ENCODE measurements at regions not wholly inside any gene's neighbourhood (a gene's known extent, or its start where the extent isn't known, plus 50 kb on each side); places are given as distances from the start of the nearest gene placed in this dataset.

DNA sequence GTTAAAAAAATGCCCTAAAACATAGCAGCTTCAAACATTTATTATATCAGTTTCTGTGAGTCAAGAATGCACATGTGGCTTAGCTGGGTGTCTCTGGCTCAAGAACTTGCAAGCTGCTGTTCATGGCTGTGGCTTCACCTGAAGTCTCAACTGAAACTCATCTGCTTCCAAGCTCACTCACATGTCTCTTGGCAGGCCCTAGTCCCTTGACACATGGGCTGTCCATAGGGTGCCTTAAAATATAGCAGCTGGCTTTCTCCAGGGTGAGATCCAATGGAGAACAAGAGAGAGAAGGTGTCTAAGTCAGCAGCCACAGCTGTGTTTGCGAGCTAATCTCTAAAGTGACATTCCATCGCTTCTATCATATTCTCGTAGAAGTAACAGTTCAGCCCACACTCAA, 152.8 kb downstream of the DSEL start:
- Histone ChIP-seq H3K4me3 (replicated peaks; ENCODE audit: insufficient read depth, low read length) (no peak overlapping the region), H3K27me3 (ENCODE audit: insufficient read depth, poor library complexity, severe bottlenecking) (no peaks in the 10 kb centered on the region), H3K27ac (replicated peaks) (no peak overlapping the region)
- TF ChIP-seq GABPA (IDR thresholded peaks at IDR 0.05; ENCODE audit: low read depth) (no peak), SPI1 (IDR thresholded peaks at IDR 0.05; ENCODE audit: borderline replicate concordance, low read depth) (no peak), POLR2AphosphoS5 (IDR thresholded peaks at IDR 0.05; ENCODE audit: low read depth) (no peak)
- TF ChIP-seq, protein P1, sequence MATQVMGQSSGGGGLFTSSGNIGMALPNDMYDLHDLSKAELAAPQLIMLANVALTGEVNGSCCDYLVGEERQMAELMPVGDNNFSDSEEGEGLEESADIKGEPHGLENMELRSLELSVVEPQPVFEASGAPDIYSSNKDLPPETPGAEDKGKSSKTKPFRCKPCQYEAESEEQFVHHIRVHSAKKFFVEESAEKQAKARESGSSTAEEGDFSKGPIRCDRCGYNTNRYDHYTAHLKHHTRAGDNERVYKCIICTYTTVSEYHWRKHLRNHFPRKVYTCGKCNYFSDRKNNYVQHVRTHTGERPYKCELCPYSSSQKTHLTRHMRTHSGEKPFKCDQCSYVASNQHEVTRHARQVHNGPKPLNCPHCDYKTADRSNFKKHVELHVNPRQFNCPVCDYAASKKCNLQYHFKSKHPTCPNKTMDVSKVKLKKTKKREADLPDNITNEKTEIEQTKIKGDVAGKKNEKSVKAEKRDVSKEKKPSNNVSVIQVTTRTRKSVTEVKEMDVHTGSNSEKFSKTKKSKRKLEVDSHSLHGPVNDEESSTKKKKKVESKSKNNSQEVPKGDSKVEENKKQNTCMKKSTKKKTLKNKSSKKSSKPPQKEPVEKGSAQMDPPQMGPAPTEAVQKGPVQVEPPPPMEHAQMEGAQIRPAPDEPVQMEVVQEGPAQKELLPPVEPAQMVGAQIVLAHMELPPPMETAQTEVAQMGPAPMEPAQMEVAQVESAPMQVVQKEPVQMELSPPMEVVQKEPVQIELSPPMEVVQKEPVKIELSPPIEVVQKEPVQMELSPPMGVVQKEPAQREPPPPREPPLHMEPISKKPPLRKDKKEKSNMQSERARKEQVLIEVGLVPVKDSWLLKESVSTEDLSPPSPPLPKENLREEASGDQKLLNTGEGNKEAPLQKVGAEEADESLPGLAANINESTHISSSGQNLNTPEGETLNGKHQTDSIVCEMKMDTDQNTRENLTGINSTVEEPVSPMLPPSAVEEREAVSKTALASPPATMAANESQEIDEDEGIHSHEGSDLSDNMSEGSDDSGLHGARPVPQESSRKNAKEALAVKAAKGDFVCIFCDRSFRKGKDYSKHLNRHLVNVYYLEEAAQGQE (IDR thresholded peaks at IDR 0.05; ENCODE audit: insufficient replicate concordance, low read depth), result no peak
- TF ChIP-seq, protein P2, sequence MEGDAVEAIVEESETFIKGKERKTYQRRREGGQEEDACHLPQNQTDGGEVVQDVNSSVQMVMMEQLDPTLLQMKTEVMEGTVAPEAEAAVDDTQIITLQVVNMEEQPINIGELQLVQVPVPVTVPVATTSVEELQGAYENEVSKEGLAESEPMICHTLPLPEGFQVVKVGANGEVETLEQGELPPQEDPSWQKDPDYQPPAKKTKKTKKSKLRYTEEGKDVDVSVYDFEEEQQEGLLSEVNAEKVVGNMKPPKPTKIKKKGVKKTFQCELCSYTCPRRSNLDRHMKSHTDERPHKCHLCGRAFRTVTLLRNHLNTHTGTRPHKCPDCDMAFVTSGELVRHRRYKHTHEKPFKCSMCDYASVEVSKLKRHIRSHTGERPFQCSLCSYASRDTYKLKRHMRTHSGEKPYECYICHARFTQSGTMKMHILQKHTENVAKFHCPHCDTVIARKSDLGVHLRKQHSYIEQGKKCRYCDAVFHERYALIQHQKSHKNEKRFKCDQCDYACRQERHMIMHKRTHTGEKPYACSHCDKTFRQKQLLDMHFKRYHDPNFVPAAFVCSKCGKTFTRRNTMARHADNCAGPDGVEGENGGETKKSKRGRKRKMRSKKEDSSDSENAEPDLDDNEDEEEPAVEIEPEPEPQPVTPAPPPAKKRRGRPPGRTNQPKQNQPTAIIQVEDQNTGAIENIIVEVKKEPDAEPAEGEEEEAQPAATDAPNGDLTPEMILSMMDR (IDR thresholded peaks at IDR 0.05; ENCODE audit: insufficient read depth, low read length), result no peak
- no peak for DNase-seq (ENCODE audit: low read depth in 1 of 2, low spot score in 1 of 2)

DNA sequence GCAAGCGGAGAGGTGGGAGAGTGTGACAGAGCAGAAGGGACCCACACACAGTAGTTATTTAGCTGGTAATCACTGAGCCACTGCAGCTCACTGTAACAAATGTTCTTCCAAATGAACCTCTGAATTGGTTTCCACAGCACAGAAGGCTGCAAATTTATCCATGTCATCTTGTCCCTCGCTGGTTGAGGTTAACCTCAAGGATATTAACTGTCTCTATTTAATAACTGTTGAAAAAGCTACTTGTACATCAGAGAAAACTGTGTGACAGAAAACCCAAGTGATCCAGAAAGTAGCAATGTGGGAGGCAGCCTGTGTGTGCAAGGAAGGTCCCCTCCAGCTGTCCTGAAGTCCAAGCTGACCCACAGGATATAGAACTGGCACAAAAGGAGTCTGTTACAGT, 153.6 kb downstream of the DSEL start:
- H3K27me3 ChIP-seq (ENCODE audit: insufficient read depth, poor library complexity, severe bottlenecking), result no peaks in the 10 kb centered on the region
- DNase-seq (ENCODE audit: low read depth in 1 of 2, low spot score in 1 of 2), result no peak
- H3K4me3 ChIP-seq (replicated peaks; ENCODE audit: insufficient read depth, low read length), result no peak overlapping the region
- TF ChIP-seq GABPA (IDR thresholded peaks at IDR 0.05; ENCODE audit: low read depth) (no peak), SPI1 (IDR thresholded peaks at IDR 0.05; ENCODE audit: borderline replicate concordance, low read depth) (no peak), POLR2AphosphoS5 (IDR thresholded peaks at IDR 0.05; ENCODE audit: low read depth) (no peak)
- TF ChIP-seq, protein P1 (IDR thresholded peaks at IDR 0.05; ENCODE audit: insufficient replicate concordance, low read depth), result no peak
- TF ChIP-seq, protein P2 (IDR thresholded peaks at IDR 0.05; ENCODE audit: insufficient read depth, low read length), result no peak
- H3K27ac ChIP-seq (replicated peaks), result no peak overlapping the region

DNA sequence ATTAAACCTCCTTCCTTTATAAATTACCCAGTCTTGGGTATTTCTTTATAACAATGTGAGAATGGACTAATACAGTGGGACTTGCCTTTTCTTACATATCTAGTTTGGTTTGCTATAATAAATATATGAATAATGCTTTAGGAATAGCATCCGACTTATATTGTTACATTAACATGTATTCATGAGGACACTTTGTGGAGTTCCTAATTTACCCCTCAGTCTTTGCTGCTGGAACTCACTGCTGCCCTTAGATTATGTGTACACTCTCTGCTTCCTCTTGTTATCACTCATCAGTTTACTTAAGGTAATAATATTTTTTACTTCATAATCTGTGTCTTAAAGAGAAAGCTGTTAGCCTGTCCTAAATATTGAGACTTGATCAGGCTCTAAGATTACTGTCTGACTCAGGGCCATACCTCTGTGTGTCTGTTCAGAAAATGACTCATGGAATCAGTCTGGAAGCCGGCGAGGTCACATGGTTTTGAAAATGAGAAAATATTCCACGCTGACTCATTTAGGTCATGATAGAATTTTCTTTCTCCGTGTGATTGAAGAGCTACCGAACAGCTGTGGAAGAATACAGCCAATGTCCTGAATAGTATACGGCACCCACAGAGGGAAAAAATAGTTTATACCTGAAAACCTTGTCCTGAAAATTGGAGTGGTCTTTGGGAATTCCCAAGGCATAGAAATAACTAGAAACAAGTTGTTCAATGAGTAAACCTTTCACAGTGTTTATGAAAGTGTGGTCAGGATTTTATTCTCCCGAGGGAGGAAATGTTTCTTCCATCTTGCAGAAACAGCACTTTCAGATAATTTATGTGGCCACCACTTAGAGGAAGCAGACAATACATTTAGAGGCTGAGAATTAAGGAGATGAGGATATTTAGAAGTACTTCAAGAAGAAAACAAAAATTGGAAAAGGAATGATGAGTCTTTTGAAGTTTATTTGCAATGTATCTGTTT, 156.4 kb downstream of the DSEL start:
- no peaks in the 10 kb centered on the region for H3K27me3 ChIP-seq (ENCODE audit: insufficient read depth, poor library complexity, severe bottlenecking)
- TF ChIP-seq, protein P1 (IDR thresholded peaks at IDR 0.05; ENCODE audit: insufficient replicate concordance, low read depth), result no peak
- no peak for TF ChIP-seq GABPA (IDR thresholded peaks at IDR 0.05; ENCODE audit: low read depth)
- TF ChIP-seq, protein P2 (IDR thresholded peaks at IDR 0.05; ENCODE audit: insufficient read depth, low read length), result no peak
- TF ChIP-seq SPI1 (IDR thresholded peaks at IDR 0.05; ENCODE audit: borderline replicate concordance, low read depth), result no peak
- TF ChIP-seq POLR2AphosphoS5 (IDR thresholded peaks at IDR 0.05; ENCODE audit: low read depth), result no peak
- H3K4me3 ChIP-seq (replicated peaks; ENCODE audit: insufficient read depth, low read length), result no peak overlapping the region
- H3K27ac ChIP-seq (replicated peaks), result no peak overlapping the region
- DNase-seq (ENCODE audit: low read depth in 1 of 2, low spot score in 1 of 2), result no peak
